GM21786 (cell line): ENCODE measurements at regions not wholly inside any gene's neighbourhood (a gene's known extent, or its start where the extent isn't known, plus 50 kb on each side); places are given as distances from the start of the nearest gene placed in this dataset.
"Not testable (repeated sequence)": the region's sequence is repeated elsewhere in the genome, so short reads cannot be mapped to it uniquely, and the experiment has no call there.

ENCODE experiments used
- ATAC-seq: cut with Tn5 transposase; IDR thresholded peaks from one replicate; pipeline ENCODE4 v1.9.1; 2021; ENCODE audit not compliant: unreplicated experiment

DNA sequence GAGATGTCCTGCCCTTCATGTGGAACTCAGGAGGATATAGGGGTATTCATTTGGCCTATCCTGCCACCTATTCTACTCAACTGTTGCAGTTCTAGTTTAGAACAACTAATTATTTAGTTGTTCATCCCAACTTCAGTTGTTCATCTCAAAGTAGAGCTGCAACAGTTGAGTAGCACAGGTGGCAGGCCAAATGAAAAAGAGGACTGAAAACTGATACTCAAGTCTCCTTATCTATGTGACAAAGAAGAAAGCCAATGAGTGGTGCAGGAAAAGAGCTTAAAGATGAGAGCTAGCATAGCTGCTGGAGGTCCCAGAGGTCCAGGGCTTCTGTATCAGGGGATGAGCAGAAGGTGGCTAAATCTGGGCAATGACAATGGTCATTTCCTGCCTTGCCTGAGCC, 148.9 kb upstream of the KITLG start:
- no peak for ATAC-seq

DNA sequence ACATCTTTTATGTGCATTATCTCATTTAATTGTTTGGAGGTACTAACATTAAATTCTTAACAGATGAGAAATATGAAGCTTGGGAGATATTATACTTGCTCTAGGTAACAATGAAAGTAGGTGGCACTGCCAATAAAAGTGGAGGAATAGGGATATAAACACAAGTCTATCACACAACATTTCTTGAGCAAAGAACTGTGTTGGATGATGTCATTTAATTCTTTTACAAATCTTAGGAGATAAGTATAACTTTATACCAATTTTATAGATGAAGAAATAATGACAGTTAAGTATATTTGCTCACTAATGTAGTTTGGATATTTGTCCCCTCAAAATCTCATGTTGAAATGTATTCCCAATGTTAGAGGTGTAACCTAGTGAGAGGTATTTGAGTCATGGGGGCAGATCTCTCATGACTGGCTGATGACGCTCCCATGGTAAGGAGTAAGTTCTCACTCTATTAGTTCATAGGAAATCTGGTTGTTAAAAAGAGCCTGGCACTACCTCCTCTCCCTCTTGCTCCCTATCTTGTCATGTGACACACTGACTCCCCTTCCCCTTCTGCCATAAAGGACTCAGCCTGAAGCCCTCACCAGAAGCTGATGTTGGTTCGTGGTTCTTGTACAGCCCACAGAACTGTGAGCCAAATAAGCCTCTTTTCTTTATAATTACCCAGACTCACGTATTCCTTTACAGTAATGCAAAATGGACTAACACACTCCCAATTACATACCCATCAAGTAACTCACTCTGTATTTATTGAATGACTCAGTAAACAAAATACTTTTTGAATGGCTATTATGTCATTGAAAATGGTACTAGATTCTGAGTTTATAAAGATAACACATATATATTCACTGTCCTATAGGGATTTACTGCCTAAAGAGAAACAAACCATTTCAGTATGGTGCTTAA, 146.8 kb upstream of the KITLG start:
- no peak for ATAC-seq

DNA sequence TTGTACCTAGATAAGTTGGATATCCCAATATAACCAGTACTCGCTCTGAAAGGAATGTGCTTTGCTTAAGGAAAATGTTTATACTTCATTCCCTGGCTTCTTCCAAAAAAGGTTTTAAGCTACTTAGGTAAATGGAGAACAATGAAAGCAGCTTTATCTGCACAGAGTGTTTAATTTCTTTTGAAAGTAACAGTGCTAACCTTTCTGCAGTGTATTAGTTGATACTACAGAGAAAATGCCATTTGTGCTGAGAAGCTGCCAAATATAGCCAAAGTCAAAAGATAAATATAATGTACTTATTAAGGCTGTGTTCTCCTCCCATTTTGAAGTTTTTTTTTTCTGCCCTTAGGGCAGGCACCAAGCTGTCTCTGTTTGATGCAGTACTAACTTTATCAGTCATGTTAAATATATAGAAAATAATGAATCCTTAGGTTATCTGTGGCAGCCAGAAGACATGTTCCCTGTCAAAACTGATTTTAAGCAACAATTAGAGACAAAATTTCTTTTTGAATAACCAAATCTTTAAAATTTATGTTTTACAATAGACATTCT, 145.4 kb upstream of the KITLG start:
- ATAC-seq = no peak

DNA sequence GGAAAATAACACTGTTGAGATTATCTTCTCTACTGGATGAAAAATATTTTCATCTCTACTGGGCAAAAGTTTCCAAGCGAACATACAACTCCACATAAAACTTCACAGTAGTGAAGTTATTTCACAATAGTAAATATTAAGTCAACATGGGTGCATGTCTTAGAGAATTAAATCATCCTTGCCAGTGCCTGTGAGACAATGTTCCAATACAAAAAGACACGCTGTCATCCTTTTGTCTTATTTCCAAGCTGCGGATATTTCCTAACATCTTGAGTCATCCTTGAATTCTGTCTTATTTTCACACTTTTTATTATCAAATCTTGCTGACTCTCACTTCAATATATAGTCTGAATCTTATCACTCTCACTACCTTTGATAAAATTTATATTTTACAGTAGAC, 142.9 kb upstream of the KITLG start:
- no peak for ATAC-seq

GRCh38 chr12:88720785-88721650, 140.7 kb upstream of the KITLG start:
- ATAC-seq = no peak

DNA sequence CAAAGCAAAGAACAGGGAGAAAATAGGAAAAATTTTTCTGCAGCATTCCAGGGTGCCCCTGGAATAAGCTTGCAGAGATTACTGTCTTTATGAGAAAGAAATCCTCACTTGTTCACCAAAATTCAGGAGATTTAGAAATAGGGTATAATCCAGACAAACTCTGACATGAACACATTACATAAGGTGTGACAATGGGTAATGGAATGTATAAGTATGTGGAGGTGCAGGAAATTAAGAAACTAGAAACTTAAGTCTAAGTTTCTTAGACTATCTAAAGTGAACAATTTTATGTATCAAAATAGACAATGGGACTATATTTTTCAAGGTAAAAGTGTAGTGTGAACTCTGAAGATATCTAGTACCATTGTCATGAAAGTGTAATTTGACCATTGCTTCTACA, 140.0 kb upstream of the KITLG start:
- ATAC-seq = no peak

GRCh38 chr12:88717188-88717587, 136.9 kb upstream of the KITLG start:
- ATAC-seq = no peak

- no peak for ATAC-seq
Observed at GRCh38 chr12:88716240-88716639, 136.0 kb upstream of the KITLG start.

GRCh38 chr12:88715673-88716072, 135.4 kb upstream of the KITLG start:
- ATAC-seq = no peak

DNA sequence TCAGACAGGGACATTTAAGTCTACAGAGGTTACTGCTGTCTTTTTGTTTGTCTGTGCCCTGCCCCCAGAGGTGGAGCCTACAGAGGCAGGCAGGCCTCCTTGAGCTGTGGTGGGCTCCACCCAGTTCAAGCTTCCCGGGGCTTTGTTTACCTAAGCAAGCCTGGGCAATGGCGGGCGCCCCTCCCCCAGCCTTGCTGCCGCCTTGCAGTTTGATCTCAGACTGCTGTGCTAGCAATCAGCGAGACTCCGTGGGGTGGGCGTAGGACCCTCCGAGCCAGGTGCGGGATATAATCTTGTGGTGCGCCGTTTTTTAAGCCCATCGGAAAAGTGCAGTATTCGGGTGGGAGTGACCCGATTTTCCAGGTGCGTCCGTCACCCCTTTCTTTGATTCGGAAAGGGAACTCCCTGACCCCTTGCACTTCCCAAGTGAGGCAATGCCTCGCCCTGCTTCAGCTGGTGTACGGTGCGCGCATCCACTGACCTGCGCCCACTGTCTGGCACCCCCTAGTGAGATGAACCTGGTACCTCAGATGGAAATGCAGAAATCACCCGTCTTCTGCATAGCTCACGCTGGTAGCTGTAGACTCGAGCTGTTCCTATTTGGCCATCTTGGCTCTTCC, 134.1 kb upstream of the KITLG start:
- ATAC-seq = not testable (repeated sequence)

DNA sequence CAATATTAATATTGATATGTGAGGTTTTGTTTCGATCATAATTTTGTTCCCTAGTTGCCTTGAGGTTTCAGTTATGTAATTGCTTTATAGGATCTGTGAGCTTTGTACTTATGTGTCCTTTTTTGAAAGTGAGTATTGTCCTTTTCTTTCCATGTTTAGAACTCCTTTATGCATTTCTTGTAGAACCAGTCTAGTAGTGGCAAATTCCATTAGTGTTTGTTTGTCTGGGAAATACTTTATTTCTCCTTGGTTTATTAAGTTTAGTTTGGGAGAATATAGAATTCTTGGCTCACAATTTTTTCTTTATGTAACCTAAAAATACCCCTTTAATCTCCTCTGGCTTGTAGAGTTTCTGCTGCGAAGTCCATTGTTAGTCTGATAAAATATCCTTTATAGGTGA, 127.5 kb upstream of the KITLG start:
- ATAC-seq = no peak

GRCh38 chr12:88706286-88706685, 126.0 kb upstream of the KITLG start:
- ATAC-seq = no peak

- ATAC-seq = no peak
Observed at GRCh38 chr12:88703790-88704189, 123.5 kb upstream of the KITLG start.

DNA sequence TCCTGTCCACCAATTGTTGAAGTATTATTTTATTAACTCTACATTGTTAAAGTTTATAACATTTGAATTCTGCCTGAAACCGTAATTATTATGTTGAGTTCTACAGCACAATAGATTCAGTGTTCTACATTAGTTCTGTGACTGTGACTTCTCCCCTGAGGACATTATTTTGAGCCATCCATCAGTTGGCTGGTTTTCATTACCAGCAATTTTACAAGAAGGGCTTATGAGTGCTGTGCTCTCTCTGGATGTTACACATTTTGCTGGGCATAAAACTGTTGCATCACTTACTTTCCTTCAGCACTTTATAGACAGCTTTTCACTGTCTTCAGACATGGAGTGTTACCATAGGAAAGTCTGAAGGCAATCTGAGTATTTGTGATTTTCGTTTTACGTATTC, 118.2 kb upstream of the KITLG start:
- ATAC-seq = no peak

DNA sequence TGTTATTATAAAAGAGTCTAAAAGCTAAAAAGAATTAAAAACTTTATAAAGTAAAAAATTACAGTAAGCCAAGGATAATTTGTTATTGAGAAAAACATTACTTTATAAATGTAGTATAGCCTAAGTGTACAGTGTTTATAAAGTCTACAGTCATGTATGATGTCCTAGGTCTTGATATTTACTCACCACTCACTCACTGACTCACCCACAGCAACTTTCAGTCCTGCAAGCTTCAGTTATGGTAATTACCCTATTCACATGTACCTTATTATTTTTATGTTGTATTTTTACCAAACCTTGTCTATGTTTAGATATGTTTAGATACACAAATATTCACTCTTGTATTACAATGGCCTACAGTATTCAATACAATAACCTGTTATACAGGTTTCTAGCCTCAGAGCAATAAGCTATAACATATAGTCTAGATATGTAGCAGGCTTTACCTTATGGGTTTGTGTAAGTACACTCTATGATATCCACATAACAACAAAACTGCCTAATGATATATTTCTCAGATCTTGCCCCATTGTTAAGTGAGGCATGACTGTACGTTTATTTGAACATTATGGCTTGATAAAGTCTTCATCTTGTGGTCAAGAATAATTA, 113.7 kb upstream of the KITLG start:
- no peak for ATAC-seq

- ATAC-seq = no peak
Observed at GRCh38 chr12:88691811-88692210, 111.5 kb upstream of the KITLG start.

GRCh38 chr12:88684610-88685009, 104.3 kb upstream of the KITLG start:
- ATAC-seq = no peak

DNA sequence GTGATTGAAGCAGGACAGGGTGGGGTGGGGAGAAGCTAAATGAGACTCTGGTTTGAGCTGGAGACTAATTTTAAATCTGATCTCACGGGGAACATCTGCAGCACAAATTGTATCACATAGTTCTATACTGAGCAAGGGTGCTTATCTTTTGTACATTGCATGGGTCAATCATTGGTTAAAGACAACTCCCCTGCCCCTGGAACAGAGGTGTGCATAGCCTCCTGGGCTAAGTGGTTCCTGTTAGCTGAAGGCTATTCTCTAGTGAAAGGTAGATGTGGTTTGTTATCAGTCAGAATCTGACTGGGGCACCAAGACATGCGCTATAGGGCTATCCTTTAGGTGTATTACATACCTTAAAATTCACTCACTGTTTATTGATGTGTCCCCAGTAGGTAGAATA, 103.9 kb upstream of the KITLG start:
- no peak for ATAC-seq

DNA sequence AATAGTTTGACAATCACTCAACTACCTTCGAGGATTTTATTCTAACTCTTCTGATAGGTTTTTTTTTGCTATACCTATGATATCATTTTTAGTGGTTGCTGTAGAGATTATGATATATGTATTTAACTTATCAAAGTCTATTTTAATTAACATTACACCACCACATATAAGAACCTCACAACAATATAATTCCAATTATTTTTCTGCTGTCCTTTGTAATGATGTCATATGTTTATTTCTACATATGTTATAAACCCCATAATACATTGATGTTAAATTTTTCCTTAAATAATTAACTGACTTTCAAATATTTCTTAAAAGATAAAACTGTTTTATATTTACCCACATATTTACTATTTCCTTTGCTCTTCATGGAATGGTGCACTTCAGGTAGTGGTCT, 103.4 kb upstream of the KITLG start:
- ATAC-seq = no peak

DNA sequence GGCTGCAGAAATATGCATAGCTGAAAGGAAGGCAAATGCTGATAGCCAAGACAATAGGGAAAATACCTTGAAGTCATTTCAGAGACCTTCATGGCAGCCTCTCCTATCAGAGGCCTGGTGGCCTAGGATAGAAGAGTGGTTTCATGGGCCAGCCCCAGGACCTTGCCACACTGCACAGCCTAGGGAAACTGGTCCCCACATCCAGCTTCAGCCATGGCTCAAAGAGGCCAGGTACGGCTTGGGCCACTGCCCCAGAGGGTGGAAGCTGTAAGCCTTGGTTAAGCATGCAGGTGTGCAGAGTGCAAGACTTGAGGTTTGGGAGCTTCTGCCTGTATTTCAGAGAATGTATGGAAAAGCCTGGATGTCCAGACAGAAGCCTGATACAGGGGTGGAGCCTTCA, 101.0 kb upstream of the KITLG start:
- ATAC-seq = no peak

DNA sequence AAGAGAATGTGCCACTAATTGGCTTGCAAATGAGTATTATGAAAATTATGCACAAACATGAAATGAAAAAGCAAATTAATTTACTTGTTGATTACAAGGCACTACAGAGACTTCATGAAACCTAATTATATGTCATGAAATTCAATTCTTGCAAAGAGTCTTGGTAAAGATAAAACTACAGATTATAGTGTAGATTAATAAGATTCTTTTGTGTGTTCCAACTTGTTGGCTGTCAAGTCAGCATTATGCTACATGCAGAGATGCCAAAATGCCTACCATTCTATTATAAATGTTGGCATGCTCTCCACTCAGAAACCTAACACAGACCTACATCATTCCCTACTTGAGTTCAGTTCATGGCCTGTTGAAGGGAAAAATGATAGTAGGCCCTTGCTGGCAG, 97.2 kb upstream of the KITLG start:
- no peak for ATAC-seq
